Testis (tissue), 2 donors: ENCODE measurements at regions not wholly inside any gene's neighbourhood (a gene's known extent, or its start where the extent isn't known, plus 50 kb on each side); places are given as distances from the start of the nearest gene placed in this dataset.

Source experiments
- CTCF ChIP-seq, 3 experiments: fragments of 450-650 bp in 2 of 3; fragments of 200-600 bp in 1 of 3; sonication (generic) in 1 of 3; IDR thresholded peaks; one replicate each; pipeline ENCODE4 v1.5.1; 2016 to 2019; ENCODE audit warnings: antibody characterized with exemption in 3 of 3, mild to moderate bottlenecking in 2 of 3, moderate library complexity in 1 of 3
- POLR2A ChIP-seq: fragments of 450-650 bp; IDR thresholded peaks from one replicate; pipeline ENCODE4 v1.6.1; 2017; ENCODE audit warnings: antibody characterized with exemption, mild to moderate bottlenecking, moderate library complexity

- TF ChIP-seq CTCF (IDR thresholded peaks at IDR 0.05) (no peak), POLR2A (no peak)
Observed at GRCh38 chr5:144567421-144567780, 396.7 kb downstream of the KCTD16 start.
